Uterus (tissue), 3 donors: ENCODE measurements at regions not wholly inside any gene's neighbourhood (a gene's known extent, or its start where the extent isn't known, plus 50 kb on each side); places are given as distances from the start of the nearest gene placed in this dataset.
"Not testable (repeated sequence)": the region's sequence is repeated elsewhere in the genome, so short reads cannot be mapped to it uniquely, and the experiment has no call there.

ENCODE experiments used
- DNase-seq, 2 donors: peaks; one replicate each; pipeline ENCODE4 v3.0.0-alpha.2; 2019 to 2020
- H3K27ac ChIP-seq, 2 donors: fragments of 200-600 bp; sonication (generic); 1 replicate in 1 of 2; 2 replicates in 1 of 2; pipeline ENCODE4 v1.5.1; 2016 to 2018
- H3K27me3 ChIP-seq, 2 donors: fragments of 200-600 bp; sonication (generic); one replicate each; pipeline ENCODE4 v1.5.1; 2018 to 2019; ENCODE audit warnings: control low read depth in 1 of 2
- H3K36me3 ChIP-seq, 2 donors: fragments of 200-600 bp; sonication (generic); one replicate each; pipeline ENCODE4 v1.5.1; 2019; ENCODE audit warnings: control low read depth in 1 of 2
- H3K4me1 ChIP-seq, 2 donors: fragments of 200-600 bp; sonication (generic); one replicate each; pipeline ENCODE4 v1.5.1; 2018 to 2019; ENCODE audit warnings: control low read depth in 1 of 2
- H3K4me3 ChIP-seq, 2 donors: fragments of 200-600 bp; sonication (generic); 1 replicate in 1 of 2; 2 replicates in 1 of 2; pipeline ENCODE4 v1.5.1; 2018 to 2019; ENCODE audit warnings: mild to moderate bottlenecking in 1 of 2
- H3K9me3 ChIP-seq, 2 donors: fragments of 200-600 bp; sonication (generic); one replicate each; pipeline ENCODE4 v1.5.1; 2019; ENCODE audit warnings: control low read depth in 1 of 2
- POLR2A ChIP-seq, 2 donors: fragments of 450-650 bp; IDR thresholded peaks; one replicate each; pipeline ENCODE4 v1.6.1; 2016; ENCODE audit warnings: antibody characterized with exemption in 2 of 2, mild to moderate bottlenecking in 1 of 2, moderate library complexity in 1 of 2
- intact Hi-C: fragments of 100-400 bp; cut with DNase I; formaldehyde crosslinking; loops from one replicate; pipeline ENCODE4 v1.15.1; 2023; ENCODE audit warnings: low total_unique reads
- TF ChIP-seq, protein P1 (sequence below), 4 experiments: fragments of 200-600 bp in 2 of 4; fragments of 450-650 bp in 2 of 4; sonication (generic) in 2 of 4; IDR thresholded peaks; one replicate each; pipeline ENCODE4 v1.5.1; 2016 to 2019; ENCODE audit warnings: antibody characterized with exemption in 4 of 4, mild to moderate bottlenecking in 2 of 4, moderate library complexity in 1 of 4
- donor health status: DM: yes; HTN: yes; CAD: no.

DNA sequence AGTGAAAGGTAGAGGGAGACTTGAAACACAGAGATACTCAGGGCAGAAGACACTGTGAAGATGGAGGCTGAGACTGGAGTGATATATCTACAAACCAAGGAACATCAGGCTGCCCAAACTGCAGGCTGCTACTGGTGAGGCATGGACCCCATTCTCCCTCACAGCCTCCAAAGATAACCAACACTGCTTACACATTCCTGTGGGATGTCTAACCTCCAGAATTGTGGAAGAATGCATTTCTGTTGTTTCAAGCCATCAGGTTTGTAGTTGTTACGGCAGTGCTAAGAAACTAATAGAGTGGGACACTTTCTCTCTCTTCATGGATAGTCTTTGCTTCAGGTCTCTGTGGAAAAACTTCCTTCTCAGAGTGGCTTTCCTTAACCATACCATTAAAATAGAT, 182.6 kb upstream of the TMEM106B start:
- Histone ChIP-seq H3K4me1 (no peaks in the 10 kb centered on the region), H3K36me3 (no peaks in the 10 kb centered on the region), H3K27me3 (no peaks in the 10 kb centered on the region), H3K27ac (no peak overlapping the region), H3K9me3 (no peaks in the 10 kb centered on the region), H3K4me3 (no peak overlapping the region)
- TF ChIP-seq POLR2A (IDR thresholded peaks at IDR 0.05), result no peak
- TF ChIP-seq, protein P1, sequence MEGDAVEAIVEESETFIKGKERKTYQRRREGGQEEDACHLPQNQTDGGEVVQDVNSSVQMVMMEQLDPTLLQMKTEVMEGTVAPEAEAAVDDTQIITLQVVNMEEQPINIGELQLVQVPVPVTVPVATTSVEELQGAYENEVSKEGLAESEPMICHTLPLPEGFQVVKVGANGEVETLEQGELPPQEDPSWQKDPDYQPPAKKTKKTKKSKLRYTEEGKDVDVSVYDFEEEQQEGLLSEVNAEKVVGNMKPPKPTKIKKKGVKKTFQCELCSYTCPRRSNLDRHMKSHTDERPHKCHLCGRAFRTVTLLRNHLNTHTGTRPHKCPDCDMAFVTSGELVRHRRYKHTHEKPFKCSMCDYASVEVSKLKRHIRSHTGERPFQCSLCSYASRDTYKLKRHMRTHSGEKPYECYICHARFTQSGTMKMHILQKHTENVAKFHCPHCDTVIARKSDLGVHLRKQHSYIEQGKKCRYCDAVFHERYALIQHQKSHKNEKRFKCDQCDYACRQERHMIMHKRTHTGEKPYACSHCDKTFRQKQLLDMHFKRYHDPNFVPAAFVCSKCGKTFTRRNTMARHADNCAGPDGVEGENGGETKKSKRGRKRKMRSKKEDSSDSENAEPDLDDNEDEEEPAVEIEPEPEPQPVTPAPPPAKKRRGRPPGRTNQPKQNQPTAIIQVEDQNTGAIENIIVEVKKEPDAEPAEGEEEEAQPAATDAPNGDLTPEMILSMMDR (IDR thresholded peaks at IDR 0.05), result no peak
- intact Hi-C loops, result no loop called here
- DNase-seq, result no peak

DNA sequence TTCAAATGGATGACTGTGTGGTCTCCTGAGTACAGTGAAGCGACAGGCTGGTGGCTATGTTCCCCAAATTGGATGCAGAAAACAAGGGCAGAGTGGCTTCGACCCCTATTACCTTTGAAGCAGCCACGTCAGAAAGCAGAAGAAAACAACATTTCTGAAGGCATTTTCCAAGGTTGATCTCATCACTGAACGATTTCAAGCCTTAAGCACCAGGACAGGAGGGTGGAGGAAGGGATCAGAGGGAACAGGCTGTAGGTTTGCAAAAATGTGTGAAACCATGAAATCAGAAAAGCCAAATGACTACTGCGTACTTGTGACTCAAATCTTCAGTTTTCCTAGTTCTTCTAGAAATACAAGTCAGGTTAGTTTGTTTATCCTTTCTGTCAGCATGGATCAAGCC, 181.0 kb upstream of the TMEM106B start:
- Histone ChIP-seq H3K27me3 (no peaks in the 10 kb centered on the region), H3K4me3 (no peak overlapping the region), H3K36me3 (no peaks in the 10 kb centered on the region), H3K9me3 (no peaks in the 10 kb centered on the region), H3K27ac (no peak overlapping the region), H3K4me1 (peaks cover 0 to 6% of the 10 kb centered on the region in 2 donors)
- intact Hi-C loops, result no loop called here
- DNase-seq, result no peak
- TF ChIP-seq, protein P1 (IDR thresholded peaks at IDR 0.05), result no peak
- no peak for TF ChIP-seq POLR2A (IDR thresholded peaks at IDR 0.05)

DNA sequence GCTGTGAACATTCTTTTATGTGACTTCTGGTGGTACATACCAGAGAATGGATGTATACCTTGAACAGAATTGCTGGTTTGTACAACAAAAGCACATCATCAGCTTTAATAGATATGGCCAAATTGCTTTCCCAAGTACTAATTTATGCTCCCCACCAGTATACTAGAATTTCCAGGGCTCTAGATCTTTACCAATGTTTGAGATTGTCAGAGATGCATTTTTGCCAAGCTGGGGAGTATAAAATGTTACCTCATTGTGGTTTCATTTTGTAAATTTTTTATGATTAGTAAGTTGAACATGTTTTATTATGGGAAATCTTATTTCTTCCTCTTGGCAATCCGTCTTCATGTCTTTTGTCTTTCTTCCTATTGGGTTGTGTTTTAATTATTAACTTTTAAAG, 179.9 kb upstream of the TMEM106B start:
- no peak overlapping the region for H3K27ac ChIP-seq
- H3K4me1 ChIP-seq, result peaks cover 0 to 6% of the 10 kb centered on the region in 2 donors
- DNase-seq, result no peak
- intact Hi-C loops, result no loop called here
- H3K36me3 ChIP-seq, result no peaks in the 10 kb centered on the region
- H3K27me3 ChIP-seq, result no peaks in the 10 kb centered on the region
- no peak overlapping the region for H3K4me3 ChIP-seq
- no peaks in the 10 kb centered on the region for H3K9me3 ChIP-seq
- TF ChIP-seq, protein P1 (IDR thresholded peaks at IDR 0.05), result no peak
- TF ChIP-seq POLR2A (IDR thresholded peaks at IDR 0.05), result no peak

DNA sequence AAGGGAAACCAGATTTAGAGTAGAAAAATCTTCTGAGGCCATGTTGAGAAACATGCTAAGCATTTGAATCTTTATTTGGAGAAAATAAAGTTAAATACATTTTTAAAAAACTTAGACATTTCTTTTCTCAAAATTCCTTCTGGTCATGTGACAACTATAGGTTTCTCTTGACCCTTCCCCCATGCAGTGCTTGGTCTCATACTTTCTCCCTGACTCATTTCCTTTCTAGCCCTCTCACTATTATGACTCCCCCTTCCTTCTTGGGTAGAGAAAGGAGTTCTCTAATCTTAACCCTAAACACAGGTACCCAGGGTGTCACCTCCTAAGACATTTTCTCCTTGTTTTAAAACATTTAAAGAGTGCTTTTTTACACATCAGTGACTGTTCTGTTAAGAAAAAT, 179.5 kb upstream of the TMEM106B start:
- Histone ChIP-seq H3K4me3 (no peak overlapping the region), H3K9me3 (no peaks in the 10 kb centered on the region), H3K27me3 (no peaks in the 10 kb centered on the region), H3K36me3 (no peaks in the 10 kb centered on the region), H3K4me1 (peaks cover 0 to 6% of the 10 kb centered on the region in 2 donors), H3K27ac (no peak overlapping the region)
- TF ChIP-seq POLR2A (IDR thresholded peaks at IDR 0.05), result no peak
- TF ChIP-seq, protein P1 (IDR thresholded peaks at IDR 0.05), result no peak
- DNase-seq, result no peak
- intact Hi-C loops, result no loop called here

DNA sequence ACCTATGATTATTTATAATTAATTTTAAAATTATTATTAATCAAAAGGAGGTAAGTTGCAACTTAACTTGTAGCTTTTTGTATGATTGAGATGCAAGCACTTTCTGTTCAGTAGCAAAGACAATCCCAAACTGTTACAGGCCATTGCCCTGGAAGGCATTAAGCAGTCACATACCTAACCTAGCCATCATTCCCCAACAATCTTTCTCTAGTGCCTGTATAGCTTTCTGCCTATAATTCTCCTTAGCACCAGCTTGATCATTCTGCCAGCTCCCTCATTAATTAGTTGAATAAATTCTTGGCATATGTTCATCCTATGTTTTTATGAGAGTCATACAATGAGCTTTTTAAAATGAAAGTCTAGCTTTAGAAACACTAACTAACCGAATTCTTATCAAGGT, 178.9 kb upstream of the TMEM106B start:
- no peak for DNase-seq

DNA sequence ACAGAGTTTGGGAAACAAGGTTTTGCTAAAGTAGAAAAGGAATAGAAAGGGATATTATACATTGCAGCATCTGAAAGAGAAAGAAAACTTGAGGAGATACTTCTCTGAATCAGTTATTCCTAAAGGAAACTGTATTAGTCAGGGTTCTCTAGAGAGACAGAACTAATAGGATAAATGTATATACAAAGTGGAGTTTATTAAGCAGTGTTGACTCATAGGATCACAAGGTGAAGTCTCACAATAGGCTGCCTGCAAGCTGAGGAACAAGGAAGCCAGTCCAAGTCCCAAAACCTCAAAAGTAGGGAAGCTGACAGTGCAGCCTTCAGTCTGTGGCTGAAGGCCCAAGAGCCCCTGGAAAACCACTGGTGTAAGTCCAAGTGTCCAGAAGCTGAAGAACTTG, 167.6 kb upstream of the TMEM106B start:
- H3K27ac ChIP-seq, H3K9me3 ChIP-seq, H3K36me3 ChIP-seq, intact Hi-C loops, H3K4me1 ChIP-seq, DNase-seq, H3K27me3 ChIP-seq, H3K4me3 ChIP-seq: not testable (repeated sequence)

More for the DNA sequence above, 178.9 kb upstream of the TMEM106B start:
- H3K4me3 ChIP-seq, result no peak overlapping the region
- no peaks in the 10 kb centered on the region for H3K9me3 ChIP-seq
- TF ChIP-seq, protein P1 (IDR thresholded peaks at IDR 0.05), result no peak
- TF ChIP-seq POLR2A (IDR thresholded peaks at IDR 0.05), result no peak
- H3K36me3 ChIP-seq, result no peaks in the 10 kb centered on the region
- intact Hi-C loops, result no loop called here
- H3K4me1 ChIP-seq, result peaks cover 0 to 6% of the 10 kb centered on the region in 2 donors
- H3K27me3 ChIP-seq, result no peaks in the 10 kb centered on the region
- no peak overlapping the region for H3K27ac ChIP-seq
